Endodermal cell (in vitro differentiated cells): ENCODE measurements at regions not wholly inside any gene's neighbourhood (a gene's known extent, or its start where the extent isn't known, plus 50 kb on each side); places are given as distances from the start of the nearest gene placed in this dataset.

ENCODE experiments used
- DNase-seq: peaks from one replicate; pipeline ENCODE4 v3.0.0-alpha.2; 2017
- H3K27ac ChIP-seq: 2 replicates; pipeline ENCODE4 v1.5.1; 2013; ENCODE audit warnings: mild to moderate bottlenecking, low read depth, low read length, moderate library complexity
- H3K27me3 ChIP-seq: 2 replicates; pipeline ENCODE4 v1.6.1; 2013; ENCODE audit warnings: mild to moderate bottlenecking, low read length, moderate library complexity; ENCODE audit not compliant: insufficient read depth, control insufficient read depth, poor library complexity, severe bottlenecking
- H3K36me3 ChIP-seq: 2 replicates; pipeline ENCODE4 v1.7.0; 2013; ENCODE audit warnings: mild to moderate bottlenecking, low read length, moderate library complexity; ENCODE audit not compliant: control insufficient read depth, insufficient read depth
- H3K4me1 ChIP-seq: one replicate; pipeline ENCODE4 v1.7.0; 2013; ENCODE audit warnings: low read length; ENCODE audit not compliant: control insufficient read depth, insufficient read depth
- H3K4me3 ChIP-seq: 2 replicates; pipeline ENCODE4 v1.5.1; 2013; ENCODE audit warnings: mild to moderate bottlenecking, low read length, moderate library complexity
- H3K9ac ChIP-seq: 2 replicates; pipeline ENCODE4 v1.6.1; 2013; ENCODE audit warnings: mild to moderate bottlenecking, low read length, moderate library complexity; ENCODE audit not compliant: poor library complexity, severe bottlenecking; ENCODE audit errors: extremely low read depth
- H3K9me3 ChIP-seq: 2 replicates; pipeline ENCODE4 v1.6.1; 2013; ENCODE audit warnings: mild to moderate bottlenecking, low read length, moderate library complexity; ENCODE audit not compliant: control insufficient read depth
- H3K27ac Mint-ChIP-seq: 2 replicates; pipeline ENCODE4 v1.8.0; 2020; ENCODE audit warnings: mixed read lengths
- H3K27me3 Mint-ChIP-seq: 2 replicates; pipeline ENCODE4 v1.8.0; 2021; ENCODE audit warnings: mild to moderate bottlenecking, mixed read lengths; ENCODE audit not compliant: insufficient read depth
- H3K36me3 Mint-ChIP-seq: 2 replicates; pipeline ENCODE4 v1.8.0; 2020; ENCODE audit warnings: low read depth, mixed read lengths
- H3K4me1 Mint-ChIP-seq: 2 replicates; pipeline ENCODE4 v1.8.0; 2020; ENCODE audit warnings: mixed read lengths
- H3K4me3 Mint-ChIP-seq: 2 replicates; pipeline ENCODE4 v1.8.0; 2020; ENCODE audit warnings: mild to moderate bottlenecking, moderate library complexity, mixed read lengths
- H3K9me3 Mint-ChIP-seq: 2 replicates; pipeline ENCODE4 v1.8.0; 2020; ENCODE audit warnings: mild to moderate bottlenecking, mixed read lengths
- CTCF ChIP-seq: fragments of 200-600 bp; sonication (generic); conservative IDR thresholded peaks from 2 replicates; pipeline ENCODE4 v1.5.0; 2021; ENCODE audit warnings: antibody characterized with exemption, mild to moderate bottlenecking
- WGBS, 2 experiments: methylation state at CpG; one replicate each; pipeline versions ENCODE4 v1.1.5 to v1.1.7; 2013; ENCODE audit warnings: missing lambda C conversion rate in 2 of 2, mixed read lengths in 1 of 2; ENCODE audit not compliant: insufficient coverage in 1 of 2, insufficient read length in 1 of 2; 5-methylcytosine and 5-hydroxymethylcytosine counted together

- Histone ChIP-seq H3K4me3 (no peak overlapping the region), H3K36me3 (no peaks in the 10 kb centered on the region), H3K9ac (no peak overlapping the region), H3K27me3 (no peaks in the 10 kb centered on the region), H3K4me1 (no peaks in the 10 kb centered on the region), H3K9me3 (no peaks in the 10 kb centered on the region), H3K27ac (no peak overlapping the region)
- Mint-ChIP-seq H3K9me3 (no peaks in the 10 kb centered on the region), H3K27me3 (no peaks in the 10 kb centered on the region), H3K4me1 (no peaks in the 10 kb centered on the region), H3K36me3 (no peaks in the 10 kb centered on the region), H3K4me3 (no peak overlapping the region), H3K27ac (no peak overlapping the region)
- no peak for TF ChIP-seq CTCF
- DNase-seq = no peak
- 75 to 84% methylated on average over 2 to 3 of the region's 3 CpGs for WGBS, 2 experiments
These were observed 288.8 kb downstream of the CENPC start for GRCh38 chr4:67256388-67257043.

GRCh38 chr4:67250131-67250896 lies 295.0 kb downstream of the CENPC start:
- Histone ChIP-seq H3K36me3 (no peaks in the 10 kb centered on the region), H3K4me1 (no peaks in the 10 kb centered on the region), H3K9ac (no peak overlapping the region), H3K4me3 (no peak overlapping the region), H3K9me3 (no peaks in the 10 kb centered on the region), H3K27me3 (no peaks in the 10 kb centered on the region), H3K27ac (no peak overlapping the region)
- H3K4me3 Mint-ChIP-seq = no peak overlapping the region
- H3K9me3 Mint-ChIP-seq = no peaks in the 10 kb centered on the region
- DNase-seq = no peak
- 81 to 93% methylated on average over 3 to 4 of the region's 4 CpGs for WGBS, 2 experiments
- no peak overlapping the region for H3K27ac Mint-ChIP-seq
- no peaks in the 10 kb centered on the region for H3K27me3 Mint-ChIP-seq
- no peaks in the 10 kb centered on the region for H3K36me3 Mint-ChIP-seq
- no peaks in the 10 kb centered on the region for H3K4me1 Mint-ChIP-seq
- no peak for TF ChIP-seq CTCF

- Histone ChIP-seq H3K27me3 (no peaks in the 10 kb centered on the region), H3K27ac (no peak overlapping the region), H3K9me3 (no peaks in the 10 kb centered on the region), H3K36me3 (no peaks in the 10 kb centered on the region), H3K4me1 (no peaks in the 10 kb centered on the region), H3K9ac (no peak overlapping the region), H3K4me3 (no peak overlapping the region)
- H3K36me3 Mint-ChIP-seq = no peaks in the 10 kb centered on the region
- no peaks in the 10 kb centered on the region for H3K27me3 Mint-ChIP-seq
- TF ChIP-seq CTCF = peak; percentile 36
- H3K27ac Mint-ChIP-seq = no peak overlapping the region
- no peaks in the 10 kb centered on the region for H3K9me3 Mint-ChIP-seq
- peaks cover 10% of the 10 kb centered on the region for H3K4me1 Mint-ChIP-seq
- 91 to 100% methylated on average over 2 of the region's 2 CpGs for WGBS, 2 experiments
- H3K4me3 Mint-ChIP-seq = no peak overlapping the region
- DNase-seq = peak; percentile 62
These were observed 308.5 kb downstream of the CENPC start for GRCh38 chr4:67236788-67237187.
